H1 (cell line): ENCODE measurements at regions not wholly inside any gene's neighbourhood (a gene's known extent, or its start where the extent isn't known, plus 50 kb on each side); places are given as distances from the start of the nearest gene placed in this dataset.

Source experiments
- CHD7 ChIP-seq: fragments of 300-600 bp; sonication (generic); IDR thresholded peaks from 2 replicates; pipeline ENCODE4 v1.7.1; 2012; ENCODE audit warnings: low read length, moderate library complexity, mild to moderate bottlenecking, inconsistent platforms; ENCODE audit not compliant: insufficient replicate concordance
- JUND ChIP-seq: IDR thresholded peaks from 2 replicates; pipeline ENCODE4 v1.6.1; 2011; ENCODE audit warnings: mild to moderate bottlenecking, improper control_type of control experiment, low read length
- MAX ChIP-seq: IDR thresholded peaks from 2 replicates; pipeline ENCODE4 v1.6.1; 2012; ENCODE audit warnings: inconsistent platforms

GRCh38 chr16:63606778-63607177 lies 1515.1 kb downstream of the CDH11 start (continued):
- TF ChIP-seq CHD7: no peak
- TF ChIP-seq MAX: no peak
- no peak for TF ChIP-seq JUND
